B cell (primary cell): ENCODE measurements at regions not wholly inside any gene's neighbourhood (a gene's known extent, or its start where the extent isn't known, plus 50 kb on each side); places are given as distances from the start of the nearest gene placed in this dataset.

Experiments used
- ATAC-seq: fragments of 200-7000 bp; cut with Tn5 transposase; one replicate; pipeline ENCODE4 v1.10.0; 2021; ENCODE audit warnings: low read depth, mild to moderate bottlenecking, moderate number of reproducible peaks, moderate library complexity
- CTCF ChIA-PET: fragments of 350-600 bp; sonication (Branson Sonifier 250); formaldehyde crosslinking; loops from one replicate; lab custom pipeline; 2021; ENCODE audit warnings: antibody characterized with exemption, inconsistent platforms; lab: Charles Lee
- POLR2A ChIA-PET: fragments of 350-600 bp; sonication (Branson Sonifier 250); formaldehyde crosslinking; loops from one replicate; lab custom pipeline; 2021; ENCODE audit warnings: antibody characterized with exemption; lab: Charles Lee
- DNase-seq: peaks from one replicate; pipeline ENCODE4 v3.0.0; 2013
- H2AFZ ChIP-seq: 2 replicates; pipeline ENCODE4 v1.6.1; 2012; ENCODE audit warnings: mild to moderate bottlenecking, low read depth, low read length; ENCODE audit not compliant: insufficient read depth, poor library complexity, severe bottlenecking
- H3K27ac ChIP-seq, 2 donors: 1 replicate in 1 of 2; 2 replicates in 1 of 2; pipeline ENCODE4 v1.5.1; 2012 to 2013; ENCODE audit warnings: low read length in 2 of 2, mild to moderate bottlenecking in 2 of 2, moderate library complexity in 1 of 2
- H3K27me3 ChIP-seq, 4 experiments: fragments of 200-600 bp in 1 of 4; sonication (generic) in 1 of 4; replicated peaks in 1 of 4; 1 replicate in 2 of 4; 2 replicates in 2 of 4; pipeline versions ENCODE4 v1.6.1 to v1.7.0; 2013 to 2016; ENCODE audit warnings: low read length in 3 of 4, mild to moderate bottlenecking in 2 of 4, mixed read lengths in 1 of 4, moderate library complexity in 1 of 4; ENCODE audit not compliant: insufficient read depth in 4 of 4, control insufficient read depth in 3 of 4; ENCODE audit errors: control extremely low read depth in 1 of 4
- H3K36me3 ChIP-seq, 2 experiments: replicated peaks in 1 of 2; 1 replicate in 1 of 2; 2 replicates in 1 of 2; pipeline versions ENCODE4 v1.6.1 to v1.7.1; 2013; ENCODE audit warnings: low read length in 1 of 2; ENCODE audit not compliant: insufficient read depth in 2 of 2, control insufficient read depth in 1 of 2; ENCODE audit errors: control extremely low read depth in 1 of 2, extremely low read depth in 1 of 2
- H3K4me1 ChIP-seq, 2 donors: fragments of 200-600 bp in 1 of 2; sonication (generic) in 1 of 2; 1 replicate in 1 of 2; 2 replicates in 1 of 2; pipeline versions ENCODE4 v1.5.1 to v1.6.1; 2013 to 2017; ENCODE audit warnings: low read length in 2 of 2; ENCODE audit not compliant: control insufficient read depth in 2 of 2, insufficient read depth in 2 of 2
- H3K4me2 ChIP-seq: replicated peaks from 2 replicates; pipeline ENCODE3; 2012; ENCODE audit warnings: mild to moderate bottlenecking, low read depth, low read length; ENCODE audit not compliant: poor library complexity, severe bottlenecking
- H3K4me3 ChIP-seq, 5 experiments: fragments of 200-600 bp in 1 of 5; sonication (generic) in 1 of 5; 1 replicate in 3 of 5; 2 replicates in 2 of 5; pipeline versions ENCODE4 v1.5.1 to v1.7.0; 2011 to 2016; ENCODE audit warnings: low read length in 4 of 5, mild to moderate bottlenecking in 4 of 5, low read depth in 2 of 5, control low read depth in 1 of 5, moderate library complexity in 1 of 5; ENCODE audit not compliant: insufficient read depth in 1 of 5; ENCODE audit errors: control extremely low read depth in 1 of 5, extremely low read depth in 1 of 5
- H3K79me2 ChIP-seq: fragments of 200-600 bp; sonication (generic); one replicate; pipeline ENCODE4 v1.6.0; 2016; ENCODE audit warnings: low read length; ENCODE audit not compliant: control insufficient read depth, insufficient read depth
- H3K9ac ChIP-seq: fragments of 200-600 bp; sonication (generic); 2 replicates; pipeline ENCODE4 v1.6.1; 2017; ENCODE audit warnings: mild to moderate bottlenecking, low read length, moderate library complexity
- H3K9me3 ChIP-seq, 3 donors: one replicate each; pipeline versions ENCODE4 v1.6.1 to v1.7.1; 2013; ENCODE audit warnings: low read length in 2 of 3; ENCODE audit not compliant: control insufficient read depth in 2 of 3, insufficient read depth in 1 of 3; ENCODE audit errors: control extremely low read depth in 1 of 3
- H4K20me1 ChIP-seq: 2 replicates; pipeline ENCODE4 v1.6.0; 2012; ENCODE audit warnings: mild to moderate bottlenecking, low read length; ENCODE audit not compliant: insufficient read depth, control insufficient read depth, poor library complexity, severe bottlenecking
- H3K27ac Mint-ChIP-seq: one replicate; pipeline ENCODE4 v1.8.0; 2021; ENCODE audit warnings: mixed read lengths
- H3K27me3 Mint-ChIP-seq: one replicate; pipeline ENCODE4 v1.8.0; 2021; ENCODE audit warnings: mixed read lengths
- H3K4me1 Mint-ChIP-seq: one replicate; pipeline ENCODE4 v1.8.0; 2021; ENCODE audit warnings: mixed read lengths
- H3K4me3 Mint-ChIP-seq: one replicate; pipeline ENCODE4 v1.8.0; 2021; ENCODE audit warnings: mixed read lengths
- H3K9me3 Mint-ChIP-seq: one replicate; pipeline ENCODE4 v1.8.0; 2022; ENCODE audit warnings: mixed read lengths; ENCODE audit not compliant: insufficient read depth
- CTCF ChIP-seq: fragments of 200-600 bp; IDR thresholded peaks from one replicate; pipeline ENCODE4 v1.8.0; 2022; ENCODE audit warnings: antibody characterized with exemption, mild to moderate bottlenecking
- EZH2 ChIP-seq: IDR thresholded peaks from 2 replicates; pipeline ENCODE4 v1.6.1; 2012; ENCODE audit warnings: borderline replicate concordance, low read depth, mild to moderate bottlenecking, moderate library complexity, low read length; ENCODE audit not compliant: insufficient read depth, poor library complexity, severe bottlenecking
- WGBS: methylation state at CpG from one replicate; pipeline ENCODE4 v1.1.5; 2013; ENCODE audit warnings: missing lambda C conversion rate; ENCODE audit not compliant: insufficient coverage; 5-methylcytosine and 5-hydroxymethylcytosine counted together
- intact Hi-C: fragments of 100-400 bp; cut with micrococcal nuclease; formaldehyde crosslinking; loops from one replicate; pipeline ENCODE4 v1.10.0; 2022

- CTCF ChIA-PET = no interaction called here
- intact Hi-C loops = no loop called here
- Histone ChIP-seq H3K4me2 (no peak overlapping the region), H3K36me3 (no peaks in the 10 kb centered on the region), H3K79me2 (no peaks in the 10 kb centered on the region), H4K20me1 (no peaks in the 10 kb centered on the region), H3K27me3 (no peaks in the 10 kb centered on the region), H2AFZ (no peak overlapping the region), H3K9me3 (no peaks in the 10 kb centered on the region), H3K27ac (no peak overlapping the region), H3K4me1 (no peaks in the 10 kb centered on the region), H3K9ac (no peak overlapping the region), H3K4me3 (no peak overlapping the region)
- no peaks in the 10 kb centered on the region for H3K27me3 Mint-ChIP-seq
- peaks cover 4% of the 10 kb centered on the region for H3K9me3 Mint-ChIP-seq
- H3K27ac Mint-ChIP-seq = no peak overlapping the region
- ATAC-seq (no peak), DNase-seq (no peak)
- POLR2A ChIA-PET = no interaction called here
- no peak overlapping the region for H3K4me3 Mint-ChIP-seq
- no CpG with 5 or more reads among the region's 1 CpG for WGBS
- no peaks in the 10 kb centered on the region for H3K4me1 Mint-ChIP-seq
- TF ChIP-seq CTCF = no peak
- no peak for TF ChIP-seq EZH2
Measured at GRCh38 chr11:25667871-25668270, 664.1 kb upstream of the ANO3 start.

- no peak for DNase-seq
- no peak overlapping the region for H3K27ac Mint-ChIP-seq
- H3K27me3 ChIP-seq = no peaks in the 10 kb centered on the region
- peaks cover 0 to 8% (median 0%) of the 10 kb centered on the region in 3 donors for H3K9me3 ChIP-seq
- ChIA-PET CTCF (no interaction called here), POLR2A (no interaction called here)
- no peaks in the 10 kb centered on the region for H3K4me1 ChIP-seq
- no peaks in the 10 kb centered on the region for H3K27me3 Mint-ChIP-seq
- H3K36me3 ChIP-seq = no peaks in the 10 kb centered on the region
- intact Hi-C loops = no loop called here
- no peak for TF ChIP-seq EZH2
- TF ChIP-seq CTCF = no peak
- H3K79me2 ChIP-seq = no peaks in the 10 kb centered on the region
- H3K4me3 Mint-ChIP-seq = no peak overlapping the region
- 85% methylated on average over 8 of the region's 8 CpGs for WGBS
- no peak for ATAC-seq
- no peaks in the 10 kb centered on the region for H4K20me1 ChIP-seq
- peaks cover 3% of the 10 kb centered on the region for H3K9me3 Mint-ChIP-seq
- no peak overlapping the region for H3K4me3 ChIP-seq
- no peaks in the 10 kb centered on the region for H3K4me1 Mint-ChIP-seq
- no peak overlapping the region for H2AFZ ChIP-seq
- H3K4me2 ChIP-seq = no peak overlapping the region
- H3K27ac ChIP-seq = no peak overlapping the region
- no peak overlapping the region for H3K9ac ChIP-seq
Measured at GRCh38 chr11:25691959-25692358, 640.0 kb upstream of the ANO3 start.
